Loucy (cell line): ENCODE measurements at regions not wholly inside any gene's neighbourhood (a gene's known extent, or its start where the extent isn't known, plus 50 kb on each side); places are given as distances from the start of the nearest gene placed in this dataset.

Experiments used
- CTCF ChIP-seq: fragments of 200-600 bp; sonication (generic); conservative IDR thresholded peaks from 2 replicates; pipeline ENCODE4 v1.5.1; 2014; ENCODE audit warnings: mild to moderate bottlenecking, antibody characterized with exemption, low read length
- EZH2phosphoT487 ChIP-seq: fragments of 200-600 bp; IDR thresholded peaks from 2 replicates; pipeline ENCODE4 v1.6.1; 2018; ENCODE audit warnings: antibody characterized with exemption, mild to moderate bottlenecking, moderate library complexity, borderline replicate concordance

GRCh38 chr15:31172606-31173005 is 71.1 kb upstream of the TRPM1 start:
- no peak for TF ChIP-seq CTCF
- no peak for TF ChIP-seq EZH2phosphoT487
